ENCODE measurements at regions not wholly inside any gene's neighbourhood (a gene's known extent, or its start where the extent isn't known, plus 50 kb on each side); places are given as distances from the start of the nearest gene placed in this dataset.

DNA sequence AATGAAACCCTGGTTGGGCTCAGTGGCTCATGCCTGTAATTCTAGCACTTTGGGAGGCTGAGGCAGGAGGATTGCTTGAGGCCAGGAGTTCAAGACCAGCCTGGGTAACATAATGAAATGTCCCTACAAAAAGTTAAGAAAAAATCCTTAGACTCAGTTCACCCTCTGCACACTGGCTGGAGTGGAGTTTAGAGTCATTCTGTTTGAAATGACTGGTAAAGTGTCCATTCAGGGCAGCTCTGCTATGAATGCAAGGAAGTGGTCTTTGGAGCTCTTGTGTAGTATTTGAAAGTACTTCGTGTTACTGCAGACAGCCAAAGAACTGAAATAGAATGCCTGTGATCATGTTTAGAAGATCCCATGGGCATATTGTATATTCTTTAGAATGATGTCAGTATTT lies 466.5 kb downstream of the PCNX1 start:
- Mint-ChIP-seq H3K27ac (peak overlapping the region; percentile 39), H3K27me3 (no peaks in the 10 kb centered on the region)

GRCh38 chr14:71374989-71375388 lies 467.7 kb downstream of the PCNX1 start:
- H3K9me3 ChIP-seq (ENCODE audit: control insufficient read depth, low read length, poor library complexity, severe bottlenecking): no peaks in the 10 kb centered on the region
- DNase-seq (no peak), ATAC-seq (no peak)
- Mint-ChIP-seq H3K27me3 (no peaks in the 10 kb centered on the region), H3K27ac (no peak overlapping the region), H3K4me3 (peak overlapping the region; percentile 13), H3K4me1 (peaks cover 20% of the 10 kb centered on the region), H3K36me3 (ENCODE audit: low read depth) (peaks cover 3% of the 10 kb centered on the region)

More for the DNA sequence above, 466.5 kb downstream of the PCNX1 start:
- H3K9me3 ChIP-seq (ENCODE audit: control insufficient read depth, low read length, poor library complexity, severe bottlenecking): no peaks in the 10 kb centered on the region
- DNase-seq (no peak), ATAC-seq (no peak)
- no peak overlapping the region for H3K4me3 Mint-ChIP-seq
- H3K36me3 Mint-ChIP-seq (ENCODE audit: low read depth): peaks cover 3% of the 10 kb centered on the region
- peaks cover 17% of the 10 kb centered on the region for H3K4me1 Mint-ChIP-seq

- peak overlapping the region; percentile 49 for H3K4me3 Mint-ChIP-seq
- DNase-seq: no peak
- H3K27ac Mint-ChIP-seq: no peak overlapping the region
- ATAC-seq: no peak
- peaks cover 3% of the 10 kb centered on the region for H3K36me3 Mint-ChIP-seq (ENCODE audit: low read depth)
- H3K27me3 Mint-ChIP-seq: no peaks in the 10 kb centered on the region
- H3K9me3 ChIP-seq (ENCODE audit: control insufficient read depth, low read length, poor library complexity, severe bottlenecking): no peaks in the 10 kb centered on the region
- H3K4me1 Mint-ChIP-seq: peaks cover 25% of the 10 kb centered on the region
These were observed 469.8 kb downstream of the PCNX1 start for GRCh38 chr14:71377099-71377498.

DNA sequence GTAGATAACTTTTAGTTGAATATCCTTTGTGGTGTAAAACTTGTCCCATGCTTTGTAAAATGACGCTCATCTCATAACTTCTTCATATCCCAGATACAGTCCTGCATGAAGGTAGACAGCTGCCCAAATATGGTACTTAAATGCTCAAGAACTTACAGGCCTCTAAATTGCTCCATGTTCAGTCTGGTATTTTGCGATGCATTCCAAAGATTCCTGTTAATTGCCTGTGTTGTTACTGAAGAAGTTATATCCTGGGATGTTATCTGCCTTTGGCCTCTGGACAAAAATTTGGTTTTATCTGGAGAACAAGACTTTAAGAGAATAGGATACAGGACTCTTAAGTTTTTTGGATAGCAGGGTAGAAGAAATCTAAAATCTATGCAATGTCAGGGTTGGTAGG lies 473.0 kb downstream of the PCNX1 start:
- H3K27ac Mint-ChIP-seq: no peak overlapping the region
- no peaks in the 10 kb centered on the region for H3K27me3 Mint-ChIP-seq
- ATAC-seq: no peak
- no peaks in the 10 kb centered on the region for H3K9me3 ChIP-seq (ENCODE audit: control insufficient read depth, low read length, poor library complexity, severe bottlenecking)
- H3K4me1 Mint-ChIP-seq: peaks cover 43% of the 10 kb centered on the region
- no peak for DNase-seq
- peaks cover 7% of the 10 kb centered on the region for H3K36me3 Mint-ChIP-seq (ENCODE audit: low read depth)
- no peak overlapping the region for H3K4me3 Mint-ChIP-seq

DNA sequence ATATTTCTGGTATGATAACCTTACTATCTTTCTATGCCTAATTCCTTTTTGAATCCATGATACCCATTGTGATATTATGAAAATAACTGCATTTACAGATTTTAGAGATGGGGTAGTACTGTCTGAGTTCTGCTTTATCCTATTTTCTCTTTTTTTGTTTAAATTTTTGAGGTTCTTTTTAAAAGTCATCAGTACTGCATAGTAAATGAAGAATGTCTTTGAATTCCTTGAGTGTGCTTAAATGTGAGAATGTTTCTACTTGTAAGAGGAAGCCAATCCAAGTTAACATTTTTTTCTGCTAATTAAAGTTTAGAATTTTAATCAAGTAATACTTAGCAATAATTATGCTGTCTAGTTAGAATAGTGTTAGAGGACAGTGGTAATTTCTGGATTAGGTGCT lies 474.6 kb downstream of the PCNX1 start:
- H3K27ac Mint-ChIP-seq: no peak overlapping the region
- peaks cover 9% of the 10 kb centered on the region for H3K36me3 Mint-ChIP-seq (ENCODE audit: low read depth)
- peaks cover 48% of the 10 kb centered on the region for H3K4me1 Mint-ChIP-seq
- no peaks in the 10 kb centered on the region for H3K9me3 ChIP-seq (ENCODE audit: control insufficient read depth, low read length, poor library complexity, severe bottlenecking)
- H3K4me3 Mint-ChIP-seq: no peak overlapping the region
- DNase-seq (no peak), ATAC-seq (no peak)
- H3K27me3 Mint-ChIP-seq: no peaks in the 10 kb centered on the region

- no peaks in the 10 kb centered on the region for H3K27me3 Mint-ChIP-seq
- no peak for ATAC-seq
- peaks cover 48% of the 10 kb centered on the region for H3K4me1 Mint-ChIP-seq
- H3K36me3 Mint-ChIP-seq (ENCODE audit: low read depth): peaks cover 9% of the 10 kb centered on the region
- no peak overlapping the region for H3K27ac Mint-ChIP-seq
- H3K9me3 ChIP-seq (ENCODE audit: control insufficient read depth, low read length, poor library complexity, severe bottlenecking): no peaks in the 10 kb centered on the region
- no peak for DNase-seq
- H3K4me3 Mint-ChIP-seq: no peak overlapping the region
These were observed 475.1 kb downstream of the PCNX1 start for GRCh38 chr14:71382315-71382714.

GRCh38 chr14:71383510-71383909 lies 476.3 kb downstream of the PCNX1 start:
- Mint-ChIP-seq H3K4me3 (no peak overlapping the region), H3K27me3 (no peaks in the 10 kb centered on the region), H3K4me1 (peaks cover 43% of the 10 kb centered on the region), H3K27ac (no peak overlapping the region), H3K36me3 (ENCODE audit: low read depth) (peaks cover 6% of the 10 kb centered on the region)
- no peaks in the 10 kb centered on the region for H3K9me3 ChIP-seq (ENCODE audit: control insufficient read depth, low read length, poor library complexity, severe bottlenecking)
- ATAC-seq: no peak
- DNase-seq: no peak

DNA sequence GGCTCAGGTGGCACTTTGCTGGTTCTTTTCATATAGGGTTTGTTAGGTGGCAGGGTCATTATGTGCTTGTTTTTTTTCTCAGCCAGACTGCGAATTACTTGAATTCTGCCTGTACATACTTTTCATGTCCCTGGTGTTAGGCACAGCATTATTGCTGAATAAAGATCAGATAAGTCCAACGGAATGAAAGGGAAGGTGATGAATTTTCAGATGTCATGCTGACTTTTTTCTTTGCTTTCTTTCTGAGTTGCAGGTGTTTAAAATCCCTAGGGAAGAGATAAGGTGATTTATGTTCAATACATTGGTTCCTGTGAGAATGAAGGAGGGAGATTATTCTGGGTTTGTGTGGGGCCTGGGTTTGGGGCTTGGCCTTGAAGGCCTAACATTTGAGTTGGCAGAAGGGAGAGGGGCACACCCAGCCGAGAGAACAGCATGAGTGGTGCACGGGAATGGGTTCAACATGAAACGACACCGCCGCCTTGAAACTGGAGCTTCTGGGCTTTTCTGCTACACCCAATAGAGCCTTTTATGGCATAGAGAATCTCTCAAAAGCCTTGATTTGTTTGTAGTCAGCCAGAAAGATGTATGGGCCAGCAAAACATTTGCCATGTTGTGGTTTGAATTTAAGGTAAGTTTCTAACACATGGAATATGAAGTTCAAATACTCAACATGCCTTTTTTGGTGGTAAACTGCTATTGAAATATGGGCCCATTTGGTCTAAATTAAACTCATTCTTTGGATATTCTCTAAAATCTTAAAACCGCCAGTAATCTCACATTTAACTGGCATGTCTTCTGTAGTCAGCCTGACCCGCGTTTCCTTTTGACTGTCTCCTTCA lies 477.0 kb downstream of the PCNX1 start:
- H3K4me1 Mint-ChIP-seq: peaks cover 42% of the 10 kb centered on the region
- H3K36me3 Mint-ChIP-seq (ENCODE audit: low read depth): peaks cover 6% of the 10 kb centered on the region
- H3K4me3 Mint-ChIP-seq: no peak overlapping the region
- no peak overlapping the region for H3K27ac Mint-ChIP-seq
- H3K27me3 Mint-ChIP-seq: no peaks in the 10 kb centered on the region
- ATAC-seq (no peak), DNase-seq (no peak)
- no peaks in the 10 kb centered on the region for H3K9me3 ChIP-seq (ENCODE audit: control insufficient read depth, low read length, poor library complexity, severe bottlenecking)

GRCh38 chr14:71387753-71388152 lies 480.5 kb downstream of the PCNX1 start:
- no peaks in the 10 kb centered on the region for H3K9me3 ChIP-seq (ENCODE audit: control insufficient read depth, low read length, poor library complexity, severe bottlenecking)
- ATAC-seq (no peak), DNase-seq (no peak)
- no peaks in the 10 kb centered on the region for H3K27me3 Mint-ChIP-seq
- H3K4me1 Mint-ChIP-seq: peaks cover 37% of the 10 kb centered on the region
- H3K27ac Mint-ChIP-seq: no peak overlapping the region
- no peak overlapping the region for H3K4me3 Mint-ChIP-seq
- peaks cover 6% of the 10 kb centered on the region for H3K36me3 Mint-ChIP-seq (ENCODE audit: low read depth)

GRCh38 chr14:71388336-71388735 lies 481.1 kb downstream of the PCNX1 start:
- Mint-ChIP-seq H3K4me3 (no peak overlapping the region), H3K27me3 (no peaks in the 10 kb centered on the region), H3K27ac (no peak overlapping the region), H3K36me3 (ENCODE audit: low read depth) (peaks cover 6% of the 10 kb centered on the region), H3K4me1 (peaks cover 33% of the 10 kb centered on the region)
- DNase-seq (no peak), ATAC-seq (no peak)
- no peaks in the 10 kb centered on the region for H3K9me3 ChIP-seq (ENCODE audit: control insufficient read depth, low read length, poor library complexity, severe bottlenecking)

DNA sequence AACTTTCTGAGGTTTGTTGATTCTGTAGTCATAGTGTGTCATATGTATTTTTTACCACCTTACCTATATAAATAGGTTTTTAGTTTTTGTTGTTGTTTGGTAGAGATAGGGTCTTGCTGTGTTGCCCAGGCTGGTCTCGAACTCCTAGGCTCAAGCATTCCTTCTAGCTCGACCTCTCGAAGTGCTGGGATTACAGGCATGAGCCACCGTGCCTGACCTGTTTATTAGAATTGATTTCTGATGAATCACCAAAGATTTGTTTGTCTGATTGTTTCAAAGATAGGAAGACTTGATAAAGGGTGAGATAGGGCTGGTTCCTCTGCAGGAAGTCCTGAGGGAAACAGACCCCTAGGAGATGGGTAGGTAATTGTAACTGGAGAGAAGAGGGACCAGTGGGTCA lies 481.6 kb downstream of the PCNX1 start:
- DNase-seq (no peak), ATAC-seq (no peak)
- no peaks in the 10 kb centered on the region for H3K9me3 ChIP-seq (ENCODE audit: control insufficient read depth, low read length, poor library complexity, severe bottlenecking)
- Mint-ChIP-seq H3K36me3 (ENCODE audit: low read depth) (peaks cover 5% of the 10 kb centered on the region), H3K27me3 (no peaks in the 10 kb centered on the region), H3K4me3 (no peak overlapping the region), H3K27ac (peak overlapping the region; percentile 72), H3K4me1 (peaks cover 30% of the 10 kb centered on the region)

- no peak for ATAC-seq
These were observed 487.1 kb downstream of the PCNX1 start for GRCh38 chr14:71394386-71394785.

GRCh38 chr14:71395151-71395604 lies 487.9 kb downstream of the PCNX1 start:
- Mint-ChIP-seq H3K36me3 (ENCODE audit: low read depth) (no peaks in the 10 kb centered on the region), H3K4me1 (peaks cover 25% of the 10 kb centered on the region), H3K4me3 (no peak overlapping the region), H3K27me3 (no peaks in the 10 kb centered on the region), H3K27ac (peak overlapping the region; percentile 43)
- H3K9me3 ChIP-seq (ENCODE audit: control insufficient read depth, low read length, poor library complexity, severe bottlenecking): no peaks in the 10 kb centered on the region
- ATAC-seq (no peak), DNase-seq (no peak)

More at GRCh38 chr14:71394386-71394785, 487.1 kb downstream of the PCNX1 start:
- no peaks in the 10 kb centered on the region for H3K9me3 ChIP-seq (ENCODE audit: control insufficient read depth, low read length, poor library complexity, severe bottlenecking)
- DNase-seq: no peak
- no peak overlapping the region for H3K27ac Mint-ChIP-seq
- H3K27me3 Mint-ChIP-seq: no peaks in the 10 kb centered on the region
- peaks cover 23% of the 10 kb centered on the region for H3K4me1 Mint-ChIP-seq
- H3K36me3 Mint-ChIP-seq (ENCODE audit: low read depth): no peaks in the 10 kb centered on the region
- no peak overlapping the region for H3K4me3 Mint-ChIP-seq

- Mint-ChIP-seq H3K27me3 (no peaks in the 10 kb centered on the region), H3K4me3 (no peak overlapping the region), H3K27ac (peak overlapping the region; percentile 43), H3K36me3 (ENCODE audit: low read depth) (no peaks in the 10 kb centered on the region), H3K4me1 (peaks cover 28% of the 10 kb centered on the region)
- ATAC-seq (no peak), DNase-seq (no peak)
- no peaks in the 10 kb centered on the region for H3K9me3 ChIP-seq (ENCODE audit: control insufficient read depth, low read length, poor library complexity, severe bottlenecking)
These were observed 488.4 kb downstream of the PCNX1 start for GRCh38 chr14:71395636-71396035.
